CD1c-positive myeloid dendritic cell (primary cell): ENCODE measurements at regions not wholly inside any gene's neighbourhood (a gene's known extent, or its start where the extent isn't known, plus 50 kb on each side); places are given as distances from the start of the nearest gene placed in this dataset.

Experiments used
- DNase-seq: peaks from one replicate; pipeline ENCODE4 v3.0.0-alpha.2; 2016; ENCODE audit errors: extremely low spot score

DNA sequence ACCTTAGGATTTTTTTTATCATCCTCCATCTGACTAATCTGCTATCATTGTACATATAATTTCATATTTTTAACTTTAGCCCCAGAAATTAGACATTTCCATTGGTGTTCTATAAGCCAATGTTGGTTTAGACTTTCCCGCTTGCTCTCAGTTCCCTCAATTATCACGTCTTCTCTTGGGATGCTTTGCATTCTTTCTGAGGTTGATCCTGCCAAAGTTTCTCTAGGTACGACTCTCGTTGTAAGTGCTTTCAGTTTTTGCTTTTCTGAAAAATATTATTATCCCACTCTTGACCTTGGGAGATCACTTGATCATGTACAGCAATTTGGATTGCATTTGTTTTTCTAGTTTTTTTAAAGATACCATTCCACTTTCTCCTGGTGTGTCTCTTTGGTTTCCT lies 270.2 kb downstream of the IRS2 start:
- no peak for DNase-seq

DNA sequence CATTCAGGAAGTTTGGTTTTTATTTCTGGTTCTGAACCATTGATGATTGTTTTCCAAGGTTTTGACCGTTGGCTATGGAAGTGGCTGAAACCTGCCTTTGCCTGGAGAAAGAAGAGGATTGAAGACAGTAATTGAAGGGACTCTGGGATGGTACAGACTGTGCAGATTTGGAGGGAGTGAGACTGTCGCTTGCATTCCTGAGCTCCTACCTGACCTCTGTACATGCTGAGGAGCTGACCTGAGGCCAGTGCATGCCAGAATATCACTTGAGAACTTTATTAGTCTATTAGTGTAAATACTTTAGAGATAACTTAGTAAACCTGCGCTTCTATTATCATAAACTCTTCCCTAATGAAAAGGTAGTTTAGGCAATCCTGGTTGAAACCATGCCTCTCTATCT lies 276.4 kb downstream of the IRS2 start:
- DNase-seq: no peak

DNA sequence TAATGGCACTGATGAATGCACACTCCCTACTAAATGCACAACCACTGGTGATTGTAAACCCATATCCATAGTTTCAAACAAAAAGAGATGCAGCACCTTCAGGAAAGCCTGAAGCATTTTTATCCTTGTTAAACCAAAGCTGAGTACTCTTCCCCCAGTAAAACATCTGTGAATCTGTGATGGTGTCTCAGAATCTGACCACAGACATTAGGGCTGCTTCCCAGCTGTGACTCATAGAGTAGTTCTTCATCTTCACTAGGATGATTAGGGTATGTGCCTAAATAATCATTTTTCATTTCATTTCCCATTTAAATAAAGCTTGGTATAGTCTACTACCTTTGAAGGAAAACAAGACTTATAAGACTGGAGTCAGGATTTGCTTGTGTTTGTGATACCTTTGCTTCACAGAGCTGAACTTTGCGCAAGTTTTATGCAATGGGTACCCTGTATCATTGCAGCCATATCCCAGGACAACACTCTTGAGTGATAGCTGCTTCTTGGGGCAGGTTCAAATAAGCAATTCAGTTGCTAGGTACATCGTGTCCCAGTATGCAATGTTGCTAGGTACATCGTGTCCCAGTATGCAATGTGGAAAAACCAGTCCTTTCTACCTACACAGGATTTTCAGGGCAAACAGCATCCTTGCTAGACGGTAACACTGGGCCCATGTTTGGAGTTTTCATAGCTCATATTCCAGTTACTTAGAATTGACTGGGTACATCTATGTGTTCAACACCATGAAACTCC lies 277.1 kb downstream of the IRS2 start:
- DNase-seq: no peak

DNA sequence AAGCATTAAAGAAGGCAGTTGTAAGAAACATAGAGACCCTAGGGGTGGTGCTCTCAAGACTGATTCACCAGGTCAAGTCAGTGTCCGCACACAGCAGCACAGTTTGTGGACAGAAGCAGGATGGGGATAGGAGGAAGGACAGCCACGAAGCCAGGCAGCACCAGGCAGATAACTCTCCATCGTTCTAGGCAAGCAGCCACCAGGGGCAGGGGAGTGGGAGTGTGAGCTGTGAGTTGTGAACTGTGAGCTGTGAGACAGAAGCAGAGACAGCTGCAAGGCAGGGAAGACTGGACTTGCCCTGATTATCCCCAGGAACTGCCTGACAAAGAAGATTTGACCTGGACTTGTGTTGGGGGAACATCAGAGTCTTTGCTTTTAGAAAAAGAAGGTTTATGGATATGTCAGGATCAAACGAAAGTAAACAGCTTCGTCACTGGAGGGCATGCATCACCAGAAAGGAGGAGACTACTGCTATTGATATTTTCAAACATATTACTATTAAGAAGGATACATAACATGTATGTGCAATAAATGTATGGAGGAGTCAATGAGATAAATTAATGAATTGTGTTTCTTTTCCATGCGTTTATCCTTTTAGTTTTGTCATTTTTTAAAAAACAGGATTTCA lies 286.1 kb downstream of the IRS2 start:
- no peak for DNase-seq

DNA sequence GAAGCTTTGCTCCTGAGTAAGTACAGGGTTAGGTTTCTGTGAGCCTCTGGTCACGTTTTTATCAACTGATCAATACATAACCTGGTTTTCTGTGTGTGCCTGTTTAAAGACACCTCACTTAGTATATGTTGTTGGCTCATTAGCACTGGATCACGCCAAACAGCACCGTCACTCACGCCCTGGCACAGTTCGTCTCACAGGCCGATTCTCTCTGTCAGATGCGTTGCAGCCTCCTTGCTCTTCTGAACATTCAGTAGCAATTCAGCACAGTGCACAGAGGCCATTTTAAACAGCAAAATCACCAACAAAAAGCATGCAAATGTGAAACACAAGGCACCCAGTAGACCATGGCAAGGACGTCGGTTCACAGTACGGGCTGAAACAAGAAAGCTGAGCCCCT lies 288.5 kb downstream of the IRS2 start:
- no peak for DNase-seq

DNA sequence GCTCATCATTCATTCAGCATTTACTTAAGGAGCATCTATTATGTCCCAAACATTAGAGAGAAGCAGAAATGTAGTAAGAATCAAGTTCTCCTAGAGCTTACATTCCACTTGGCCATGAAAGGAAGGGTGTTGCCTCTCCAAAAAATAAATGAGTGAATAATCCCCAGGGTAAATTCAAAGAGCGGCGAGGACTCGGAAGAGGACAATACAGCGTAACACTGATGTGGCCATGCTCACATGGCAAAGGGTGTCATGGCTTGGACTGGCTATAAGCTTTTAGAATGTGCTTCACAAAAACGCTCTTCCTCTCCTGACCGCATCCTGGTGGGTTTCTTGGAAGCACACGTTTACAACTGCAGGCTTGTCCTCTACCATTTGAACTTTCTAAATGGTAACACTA lies 290.2 kb downstream of the IRS2 start:
- DNase-seq: no peak

DNA sequence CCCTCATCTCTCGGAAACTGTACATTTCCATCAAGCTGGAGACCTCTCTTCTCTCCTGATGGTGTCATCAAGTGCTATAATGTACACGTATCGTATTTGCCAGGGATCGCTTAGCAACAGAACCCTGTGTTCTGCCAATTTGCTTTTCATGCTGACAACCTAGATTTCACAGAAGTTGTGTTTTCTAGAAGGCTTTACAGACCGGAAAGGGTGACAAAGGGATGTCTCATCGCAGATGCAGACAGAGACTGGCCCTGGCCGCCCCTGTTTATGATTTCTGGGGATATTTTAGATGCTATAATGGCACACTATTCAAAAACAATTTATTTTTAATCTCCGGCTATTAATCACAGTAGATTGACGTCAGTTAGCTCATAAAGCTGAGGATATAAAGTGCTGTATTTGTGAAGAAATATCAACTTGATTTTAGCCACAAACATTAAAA lies 291.4 kb downstream of the IRS2 start:
- no peak for DNase-seq

DNA sequence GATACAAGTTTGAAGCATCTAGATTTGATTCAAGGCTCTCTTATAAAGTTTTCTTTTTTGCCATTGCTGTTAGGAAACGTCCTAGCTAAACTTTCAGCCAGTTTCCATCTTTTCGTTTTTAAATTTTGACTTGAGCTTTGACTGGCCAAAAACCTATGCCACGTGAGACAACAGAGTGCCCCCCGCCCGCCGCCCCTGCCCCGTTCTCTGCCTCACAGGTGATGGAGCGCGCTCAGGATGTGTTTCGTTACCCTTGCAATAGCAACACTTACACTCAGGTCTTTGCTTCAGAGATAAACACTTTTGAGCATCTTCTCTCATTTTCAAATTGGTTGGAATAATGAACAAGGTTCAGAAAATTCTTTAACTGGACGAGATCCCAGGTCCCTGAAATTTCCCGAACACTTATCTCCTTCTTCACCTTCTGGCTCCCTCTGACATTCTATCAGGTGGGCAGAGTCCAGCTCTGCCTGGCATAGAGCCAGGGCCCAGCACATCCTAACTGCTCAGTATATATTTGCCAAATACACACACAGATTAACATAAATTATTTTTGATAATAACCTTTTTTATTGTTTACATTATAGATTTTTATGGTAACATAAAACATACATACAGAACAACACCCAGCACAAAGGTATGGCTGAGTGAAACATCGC lies 301.1 kb downstream of the IRS2 start:
- no peak for DNase-seq

DNA sequence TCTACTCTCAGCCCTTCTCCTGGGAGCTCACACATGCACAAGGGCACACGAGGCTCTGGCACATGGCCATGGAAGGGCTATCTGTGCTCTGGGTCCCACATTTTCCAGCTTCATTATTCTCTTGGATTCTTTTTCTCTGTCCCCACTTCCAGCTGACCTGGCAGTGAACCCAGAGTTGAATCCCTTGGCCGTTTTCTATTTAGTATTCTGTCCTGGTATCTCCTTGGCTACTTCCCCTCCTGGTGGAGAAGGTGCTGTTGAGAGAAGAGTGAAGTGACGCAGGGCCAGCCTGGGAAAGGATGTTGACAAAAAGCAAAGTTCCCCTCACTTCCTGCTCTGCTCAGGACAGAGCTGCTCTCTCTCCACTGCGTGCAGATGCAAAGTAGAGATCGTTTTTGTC lies 303.1 kb downstream of the IRS2 start:
- DNase-seq: no peak

DNA sequence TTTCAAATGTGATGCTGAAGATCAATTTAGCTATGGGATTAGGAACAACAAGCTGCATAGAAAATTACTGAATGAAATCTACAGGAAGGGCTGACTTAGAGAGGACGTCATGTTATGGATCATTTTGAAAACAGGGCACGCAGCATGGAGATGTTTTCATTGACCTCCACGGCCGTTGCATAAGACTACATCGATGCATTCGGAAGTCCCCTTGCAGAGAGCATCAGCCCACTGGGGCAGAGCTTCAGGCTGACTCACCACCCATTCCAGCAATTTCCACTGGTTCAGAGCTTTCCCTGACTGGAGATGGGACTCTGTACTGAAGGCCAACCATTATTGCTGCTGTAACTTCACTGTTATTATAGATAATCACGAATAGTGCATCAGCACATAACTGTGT lies 305.3 kb downstream of the IRS2 start:
- DNase-seq: no peak

DNA sequence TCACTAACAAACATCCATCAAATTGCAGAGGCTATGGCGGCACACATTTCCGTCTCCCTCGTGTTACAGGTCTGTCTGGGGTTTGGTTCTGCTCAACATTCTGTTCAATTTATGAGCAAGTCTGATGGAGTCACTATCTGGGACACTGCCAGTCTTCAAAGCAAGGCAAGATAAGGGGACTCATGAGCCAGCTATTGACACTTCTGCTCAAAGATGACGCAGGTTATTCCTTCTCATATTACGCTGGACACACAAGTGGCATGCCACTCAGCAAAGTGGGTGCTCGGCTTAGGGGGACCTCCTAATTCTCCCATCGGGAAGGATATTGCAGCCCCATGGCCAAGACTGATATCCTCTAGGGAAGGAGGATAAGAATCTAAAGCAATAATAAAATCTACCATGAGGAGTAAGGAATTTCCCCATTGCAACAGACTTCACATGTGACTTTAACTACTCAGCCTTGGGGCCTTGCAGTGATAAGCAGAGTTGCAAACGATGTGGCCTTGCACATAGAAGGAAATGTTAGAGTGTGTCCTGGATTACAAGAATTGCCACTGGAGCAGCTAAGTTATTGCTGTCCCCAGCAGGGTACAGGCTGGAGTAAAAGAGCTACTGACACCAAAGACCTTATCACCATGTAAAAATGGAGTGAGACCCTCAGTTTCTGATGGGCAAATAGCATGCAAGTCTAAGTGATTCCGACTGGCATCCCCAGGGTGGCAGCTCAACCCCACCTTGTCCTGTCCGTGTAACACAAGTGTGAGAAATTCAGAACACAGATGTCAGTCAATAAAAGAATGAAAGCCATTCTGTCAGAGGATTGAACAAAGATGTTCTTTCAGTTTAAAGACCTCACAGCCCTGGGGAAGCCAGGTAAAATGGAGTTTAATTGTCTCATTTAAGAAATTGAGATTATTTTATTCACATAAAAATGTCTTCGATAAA lies 306.1 kb downstream of the IRS2 start:
- no peak for DNase-seq

DNA sequence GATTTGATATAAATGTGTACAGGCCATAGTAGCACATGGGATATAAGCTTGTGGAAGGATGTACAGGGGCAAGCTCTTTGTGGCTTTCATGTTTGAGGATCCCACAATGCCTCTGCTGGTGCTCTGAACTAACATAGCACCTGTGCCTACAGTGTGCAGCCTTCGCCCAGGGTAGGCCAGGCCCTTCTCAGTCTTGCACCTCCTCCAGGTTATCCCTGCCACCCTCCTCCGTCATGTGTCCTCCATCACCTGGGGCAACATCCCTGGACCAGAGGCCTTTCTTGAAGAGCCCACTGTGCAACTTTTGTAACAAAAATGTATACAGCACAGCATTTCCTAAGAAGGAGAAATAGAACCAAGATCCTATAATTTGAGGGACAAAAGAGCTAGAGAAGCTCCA lies 306.8 kb downstream of the IRS2 start:
- no peak for DNase-seq

DNA sequence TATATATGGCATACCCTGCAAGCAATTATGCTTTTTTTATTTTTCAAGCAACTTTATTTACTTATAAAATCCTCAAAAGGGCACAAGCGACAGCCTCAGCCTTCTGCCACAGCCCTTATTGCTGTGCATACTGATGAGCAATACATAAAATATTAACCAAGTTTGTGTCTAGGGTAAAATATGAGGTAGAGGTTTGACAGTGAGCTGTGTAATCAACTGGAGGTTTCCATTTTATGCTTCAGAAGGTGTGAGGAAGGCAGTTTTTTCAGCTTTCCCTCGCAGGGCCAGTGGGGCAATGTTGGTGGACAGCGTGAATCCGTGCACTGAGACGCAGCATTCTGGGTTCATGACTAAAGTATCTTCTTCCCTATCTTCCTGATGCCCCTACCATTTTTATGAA lies 310.4 kb downstream of the IRS2 start:
- no peak for DNase-seq

DNA sequence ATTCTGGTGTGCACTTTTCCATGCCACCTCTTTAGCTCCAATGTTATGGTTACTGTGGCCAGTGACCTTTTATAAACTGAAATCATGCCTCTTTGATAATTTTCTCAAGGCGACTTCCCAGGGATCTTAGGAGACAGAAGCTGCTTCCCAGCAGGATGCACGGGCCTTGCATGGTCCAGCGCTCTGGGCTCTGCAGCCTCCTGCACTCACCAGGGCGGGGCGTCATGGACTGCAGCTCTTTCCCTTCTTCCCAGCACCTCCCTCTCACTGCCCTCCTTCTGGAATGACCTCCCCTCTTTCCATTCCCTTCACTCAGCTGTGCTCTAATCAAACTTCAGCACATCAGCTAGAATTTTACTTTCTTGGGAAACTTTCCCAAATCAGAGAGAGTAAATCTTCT lies 318.3 kb downstream of the IRS2 start:
- no peak for DNase-seq

DNA sequence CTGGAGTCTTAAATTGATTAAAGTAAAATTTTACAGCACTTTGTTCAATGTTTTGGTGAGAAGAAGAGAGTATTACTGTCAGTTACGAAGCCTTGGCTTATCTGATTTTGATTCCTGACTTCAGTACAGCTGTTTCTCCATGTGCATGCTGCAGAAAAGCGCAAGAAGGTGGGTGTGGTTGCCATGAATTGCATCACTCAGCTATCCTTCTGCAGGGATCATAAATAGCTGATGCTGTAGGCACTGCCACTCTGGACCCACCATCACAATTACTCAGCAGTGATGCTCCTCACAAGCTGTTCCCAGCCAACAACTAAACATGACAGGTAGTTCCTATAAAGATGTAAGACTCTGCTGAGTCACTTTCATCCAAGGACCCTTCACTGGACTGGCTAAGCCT lies 321.2 kb downstream of the IRS2 start:
- DNase-seq: no peak

DNA sequence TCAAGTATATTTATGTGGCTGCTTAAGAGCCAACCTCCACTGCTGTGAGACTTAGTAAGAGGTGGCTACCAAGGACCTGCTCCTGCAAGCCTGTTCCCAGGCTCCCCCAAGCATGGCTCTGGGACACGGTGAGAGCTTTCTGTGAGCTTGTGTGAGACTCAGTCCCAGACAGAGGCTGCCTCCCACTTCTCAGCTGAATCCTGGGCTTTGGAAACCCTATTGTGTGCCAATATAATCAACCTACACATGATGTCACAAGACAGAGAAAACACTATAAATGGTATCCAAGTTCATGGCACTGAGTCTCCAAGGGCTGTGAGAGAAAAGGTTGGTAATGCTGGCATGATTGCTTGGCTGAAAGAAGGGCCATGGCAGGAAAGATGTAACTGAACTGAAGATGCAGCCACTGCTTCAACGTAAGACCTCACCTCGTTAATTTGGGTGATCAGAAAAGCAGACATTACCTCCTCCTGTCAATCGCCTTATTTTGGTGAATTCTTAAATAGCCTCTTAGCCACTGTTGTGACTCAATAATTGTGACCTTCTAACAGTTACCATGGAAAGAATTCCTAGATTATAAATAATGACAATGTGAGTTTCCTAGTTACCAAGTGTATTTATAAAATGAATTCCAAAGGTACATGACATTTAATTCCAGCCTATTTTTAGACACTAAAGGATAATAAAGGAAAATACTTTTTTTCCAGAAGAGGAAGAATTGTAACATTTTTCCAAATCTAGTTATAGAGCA lies 332.0 kb downstream of the IRS2 start:
- DNase-seq: no peak

DNA sequence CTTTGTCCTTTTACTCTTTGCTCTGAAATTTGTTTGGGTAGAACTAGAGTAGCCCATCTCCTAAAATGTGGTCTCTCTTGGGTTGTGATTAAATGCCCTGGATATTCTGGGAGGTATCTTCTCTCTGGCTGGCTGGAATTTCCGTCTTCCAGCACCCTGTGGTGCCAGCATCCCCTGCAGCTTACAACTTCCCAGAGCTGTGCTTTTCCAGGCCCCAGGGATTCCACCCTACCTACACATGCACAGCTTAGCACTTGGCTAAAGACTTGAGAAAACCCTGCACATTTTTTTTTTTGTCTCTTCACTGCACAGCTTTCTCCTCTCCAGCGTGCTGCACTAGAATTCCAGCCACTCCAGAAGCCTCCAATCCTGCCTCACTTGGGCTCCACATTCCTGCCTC lies 334.7 kb downstream of the IRS2 start:
- no peak for DNase-seq

DNA sequence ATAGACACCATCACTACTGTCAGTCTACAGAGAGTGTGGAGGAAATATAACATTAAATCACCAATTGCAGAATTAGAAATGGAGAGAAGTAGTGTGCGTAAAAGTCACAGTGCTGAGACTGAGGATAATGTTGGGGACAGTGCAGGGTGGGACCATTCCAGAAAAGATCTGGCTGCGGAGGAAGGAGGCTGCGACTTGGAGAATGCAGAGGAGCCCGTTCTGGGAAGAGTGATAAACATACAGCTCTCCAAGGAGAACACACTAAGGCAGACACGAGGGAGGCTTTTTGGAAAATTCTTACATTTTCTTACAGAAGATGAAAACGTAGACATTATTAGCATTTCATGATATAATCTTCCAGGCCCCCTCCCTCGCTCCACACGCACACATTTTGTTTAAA lies 337.8 kb downstream of the IRS2 start:
- DNase-seq: no peak

DNA sequence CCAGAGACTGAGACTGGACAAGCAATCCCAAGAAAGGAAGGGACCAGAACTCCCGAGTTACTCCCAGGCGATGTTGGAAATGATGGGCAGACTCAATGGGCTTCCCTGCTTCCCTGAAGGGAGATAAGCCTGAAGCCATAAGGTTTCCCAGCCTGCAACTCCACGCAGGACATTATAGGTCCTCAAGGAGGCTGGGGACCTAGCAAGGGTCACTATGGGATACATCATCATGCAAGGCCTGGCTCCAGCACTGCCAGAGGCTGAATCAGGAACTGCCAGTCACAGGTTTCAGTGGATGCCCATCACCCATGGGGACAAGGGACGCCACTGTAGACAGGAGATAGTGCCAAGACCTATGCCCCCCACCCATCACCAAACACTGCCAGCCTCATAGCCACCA lies 338.7 kb downstream of the IRS2 start:
- DNase-seq: no peak

DNA sequence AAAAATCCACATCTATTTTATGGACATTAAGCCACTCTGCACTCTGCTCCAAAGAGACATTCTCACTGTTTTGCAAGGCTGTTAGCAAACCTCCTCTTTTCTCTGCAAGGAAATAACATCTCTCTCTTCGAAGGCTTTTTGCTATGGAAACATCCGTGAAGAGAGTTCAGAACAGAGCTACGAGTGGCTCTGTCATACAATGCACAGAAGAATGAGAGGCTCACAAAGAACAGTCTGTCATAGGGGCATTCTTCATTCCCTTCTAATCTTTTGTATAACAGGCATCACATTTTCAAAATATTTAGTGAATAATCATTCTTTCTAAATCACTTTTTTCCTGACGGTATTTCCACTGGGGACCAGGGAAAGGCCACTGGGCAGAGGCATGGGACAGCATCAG lies 346.1 kb downstream of the IRS2 start:
- no peak for DNase-seq

DNA sequence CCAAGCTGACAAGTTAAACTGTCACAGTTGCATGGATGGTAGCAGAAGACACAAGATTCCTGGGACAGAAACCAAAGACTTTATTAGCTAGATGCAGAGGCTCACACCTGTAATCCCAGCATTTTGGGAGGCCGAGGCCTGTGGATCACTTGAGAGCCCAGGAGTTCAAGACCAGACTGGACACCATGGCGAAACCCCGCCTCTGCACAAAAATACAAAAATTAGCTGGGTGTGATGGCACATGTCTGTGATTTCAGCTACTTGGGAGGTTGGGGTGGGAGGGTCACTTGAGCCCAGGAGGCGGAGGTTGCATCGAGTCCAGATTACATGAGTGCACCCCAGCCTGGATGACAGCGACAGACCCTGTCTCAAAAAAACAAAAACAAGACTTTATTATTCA lies 346.6 kb downstream of the IRS2 start:
- DNase-seq: no peak
